Amniotic epithelial cell (primary cell): ENCODE measurements at regions not wholly inside any gene's neighbourhood (a gene's known extent, or its start where the extent isn't known, plus 50 kb on each side); places are given as distances from the start of the nearest gene placed in this dataset.
"Not testable (repeated sequence)": the region's sequence is repeated elsewhere in the genome, so short reads cannot be mapped to it uniquely, and the experiment has no call there.

Source experiments
- DNase-seq: peaks from one replicate; pipeline ENCODE4 v3.0.0-alpha.2; 2010; ENCODE audit warnings: low read depth

- no peak for DNase-seq
Observed at GRCh38 chr2:12879649-12880048, 162.9 kb downstream of the TRIB2 start.

- no peak for DNase-seq
Observed at GRCh38 chr2:12881952-12882351, 165.2 kb downstream of the TRIB2 start.

- DNase-seq, result no peak
Observed at GRCh38 chr2:12882393-12882792, 165.7 kb downstream of the TRIB2 start.

DNA sequence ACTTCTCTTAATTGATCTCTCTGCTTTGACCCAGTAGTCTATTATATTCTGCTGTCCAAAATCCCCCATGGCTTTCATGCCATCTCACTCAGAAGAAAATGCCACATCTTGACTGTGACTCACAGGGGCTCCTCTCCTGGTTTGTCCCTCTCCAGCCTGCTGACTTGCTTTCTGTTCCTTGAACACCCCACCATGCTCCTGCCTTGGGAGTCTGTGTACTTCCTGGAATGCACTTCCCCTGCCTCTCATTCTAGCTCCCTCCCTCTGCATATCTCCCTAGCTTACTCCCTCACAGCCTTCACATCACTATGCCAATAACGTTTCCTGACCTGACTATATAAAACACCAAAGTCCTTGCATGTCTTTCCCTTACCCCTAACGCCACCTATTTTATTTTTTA, 167.2 kb downstream of the TRIB2 start:
- peak; percentile 22 for DNase-seq

GRCh38 chr2:12884713-12885282, 168.1 kb downstream of the TRIB2 start:
- peak; percentile 60 for DNase-seq

DNA sequence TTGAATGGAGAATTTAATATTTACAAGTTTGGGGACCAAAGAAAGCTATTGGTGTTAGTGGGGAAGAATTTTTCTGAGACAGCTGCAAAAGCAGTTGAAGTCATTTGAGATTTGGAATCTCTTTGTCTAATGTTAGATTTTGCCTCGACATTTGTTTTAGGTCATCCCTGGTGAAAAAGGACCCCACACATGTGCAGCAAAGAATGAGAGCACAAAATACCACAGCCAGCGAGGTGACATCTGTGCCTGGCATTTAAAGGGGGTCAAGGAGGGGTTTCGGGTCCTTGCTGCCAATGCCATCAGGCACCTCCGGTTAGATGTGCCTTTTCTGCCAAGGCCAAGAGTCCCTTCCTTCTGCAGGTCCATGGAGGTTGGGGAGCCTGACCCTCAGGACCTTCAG, 173.3 kb downstream of the TRIB2 start:
- no peak for DNase-seq

GRCh38 chr2:12890481-12890991, 173.8 kb downstream of the TRIB2 start:
- no peak for DNase-seq

- no peak for DNase-seq
Observed at GRCh38 chr2:12895017-12895416, 178.3 kb downstream of the TRIB2 start.

- no peak for DNase-seq
Observed at GRCh38 chr2:12896318-12896982, 179.7 kb downstream of the TRIB2 start.

DNA sequence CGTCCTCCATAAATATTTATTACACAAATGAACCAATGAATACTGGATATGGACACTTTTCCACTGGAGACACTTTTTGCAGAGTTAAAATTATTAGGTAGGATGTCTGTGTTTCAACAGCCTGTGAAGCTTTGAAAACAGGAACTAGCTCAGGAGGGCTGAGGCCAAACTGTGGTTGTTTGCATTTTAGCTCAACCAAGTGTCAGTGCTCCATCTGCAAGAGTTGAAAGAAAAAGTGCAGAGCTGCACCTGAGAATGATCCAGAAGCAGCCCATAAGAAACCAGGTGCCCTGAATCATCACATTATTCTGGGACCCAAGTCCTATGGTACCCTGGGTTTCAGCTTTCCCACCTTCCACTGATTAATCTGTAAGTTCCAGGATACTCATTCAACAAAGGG, 180.4 kb downstream of the TRIB2 start:
- DNase-seq, result no peak

GRCh38 chr2:12903272-12903671, 186.5 kb downstream of the TRIB2 start:
- DNase-seq, result peak; percentile 40

- DNase-seq, result no peak
Observed at GRCh38 chr2:12910431-12910830, 193.7 kb downstream of the TRIB2 start.

GRCh38 chr2:12915787-12916186, 199.1 kb downstream of the TRIB2 start:
- DNase-seq, result no peak

DNA sequence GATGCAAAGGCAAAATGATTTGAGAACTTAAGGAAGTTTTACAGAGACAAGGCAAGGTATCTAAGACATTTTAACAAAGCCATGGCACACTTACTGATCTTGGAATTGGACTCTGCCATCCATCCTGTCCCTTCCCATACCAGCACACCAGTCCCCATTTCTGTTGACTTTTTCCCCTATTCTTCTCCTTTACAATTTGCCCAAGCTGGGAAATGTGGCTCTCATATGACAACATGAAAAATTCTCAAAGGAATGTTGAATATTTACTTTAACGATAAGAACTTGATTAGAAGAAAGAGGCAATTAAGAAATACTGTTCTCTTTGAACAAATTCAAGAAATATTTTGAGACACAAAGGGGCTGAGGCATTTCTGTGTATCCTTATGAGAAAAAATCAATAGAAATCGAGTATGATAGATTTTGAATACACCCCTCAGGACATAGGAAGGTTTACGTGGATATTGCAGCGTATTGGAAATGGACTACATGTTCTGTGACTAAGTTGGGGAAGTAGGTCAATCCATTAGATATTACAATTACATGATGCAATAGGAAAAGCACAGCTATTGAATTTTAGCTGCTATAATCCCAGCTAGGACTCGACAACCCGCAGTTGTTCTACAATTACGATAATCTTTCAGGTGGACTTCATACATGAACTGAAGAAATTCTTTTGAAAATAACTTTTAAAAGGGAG, 201.6 kb downstream of the TRIB2 start:
- DNase-seq, result no peak

DNA sequence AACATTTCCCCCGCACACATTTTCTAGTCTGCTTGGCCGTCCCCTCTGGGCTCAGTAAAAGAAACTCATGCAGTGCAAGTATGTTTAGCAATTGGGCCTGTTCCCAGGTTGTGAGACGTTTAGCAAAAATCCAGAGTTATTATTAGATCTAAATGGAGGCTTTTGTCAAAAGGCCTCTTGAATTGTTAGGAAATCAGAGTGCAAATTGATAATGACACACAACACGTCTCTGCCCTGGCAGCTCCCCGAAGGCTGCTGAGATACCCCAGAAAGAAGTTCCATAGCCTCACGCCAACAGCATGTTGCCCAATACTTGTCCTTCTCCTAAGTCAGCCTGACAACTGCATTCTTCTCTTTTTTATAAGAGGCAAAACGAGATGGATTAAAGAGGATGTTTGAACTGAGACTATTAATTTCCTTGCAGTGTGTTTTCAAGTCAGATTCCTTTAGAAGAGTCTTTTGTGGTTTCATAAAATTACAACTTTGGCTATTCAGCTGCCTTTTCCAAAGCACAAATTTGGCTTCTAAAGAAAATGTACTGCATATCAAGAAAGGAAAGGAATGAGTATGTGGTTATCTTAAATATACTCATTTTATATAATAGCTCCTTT, 202.2 kb downstream of the TRIB2 start:
- DNase-seq, result peak; percentile 85

DNA sequence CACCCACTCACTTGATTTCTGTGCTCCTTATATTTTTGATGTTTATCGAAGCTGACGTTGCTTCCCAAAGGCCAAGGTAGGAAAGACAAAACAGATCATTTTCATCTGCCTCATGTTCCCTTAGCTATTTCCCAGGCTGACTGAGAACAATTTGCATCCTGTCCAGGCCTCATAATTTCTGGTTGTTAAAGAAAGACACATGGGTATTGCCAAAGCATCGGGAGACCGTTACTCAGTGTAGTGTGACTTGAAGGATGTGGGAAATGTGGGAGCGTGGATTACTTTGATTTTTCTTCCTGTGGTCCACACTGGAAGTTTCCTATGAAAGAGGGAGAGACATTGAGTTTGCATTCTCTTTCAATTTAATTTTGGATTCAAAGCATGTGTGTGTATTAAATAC, 204.6 kb downstream of the TRIB2 start:
- no peak for DNase-seq

GRCh38 chr2:12923907-12924610, 207.3 kb downstream of the TRIB2 start:
- DNase-seq, result peak; percentile 51

GRCh38 chr2:12926641-12927040, 209.9 kb downstream of the TRIB2 start:
- not testable (repeated sequence) for DNase-seq

GRCh38 chr2:12928197-12928774, 211.6 kb downstream of the TRIB2 start:
- DNase-seq, result peak; percentile 73

DNA sequence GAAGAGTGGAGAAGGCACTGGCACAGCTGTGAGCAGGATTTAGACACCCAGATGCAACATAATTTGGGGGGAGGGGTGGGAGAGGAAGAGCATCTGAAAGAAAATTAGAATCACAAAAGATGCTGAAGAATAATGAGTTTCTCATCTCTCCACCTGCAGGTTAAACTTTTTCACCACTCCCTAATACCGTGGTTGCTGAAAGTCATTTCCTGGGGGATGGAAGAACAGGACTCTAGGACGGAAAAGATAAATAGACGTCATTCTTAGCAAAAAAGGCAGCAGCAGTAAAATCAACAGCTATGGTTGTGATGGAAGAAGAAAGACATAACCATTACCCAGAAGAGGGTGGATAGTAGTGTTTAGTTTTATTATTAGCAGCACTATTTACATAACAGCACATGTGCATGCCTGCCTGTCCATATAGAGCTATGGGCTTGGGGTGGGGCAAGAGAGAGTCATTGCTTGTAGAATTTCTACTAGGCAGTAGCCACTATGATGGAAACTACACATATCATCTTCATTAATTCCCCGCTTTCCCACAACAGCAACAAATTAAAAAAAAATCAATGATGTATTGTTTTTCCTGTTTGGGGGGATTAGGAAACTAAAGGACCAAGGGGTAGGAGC, 212.2 kb downstream of the TRIB2 start:
- no peak for DNase-seq

- no peak for DNase-seq
Observed at GRCh38 chr2:12929758-12930157, 213.0 kb downstream of the TRIB2 start.
